Endodermal cell (in vitro differentiated cells): ENCODE measurements at regions not wholly inside any gene's neighbourhood (a gene's known extent, or its start where the extent isn't known, plus 50 kb on each side); places are given as distances from the start of the nearest gene placed in this dataset.

Experiments
- DNase-seq: peaks from one replicate; pipeline ENCODE4 v3.0.0-alpha.2; 2017
- H3K27ac ChIP-seq: 2 replicates; pipeline ENCODE4 v1.5.1; 2013; ENCODE audit warnings: mild to moderate bottlenecking, low read depth, low read length, moderate library complexity
- H3K27me3 ChIP-seq: 2 replicates; pipeline ENCODE4 v1.6.1; 2013; ENCODE audit warnings: mild to moderate bottlenecking, low read length, moderate library complexity; ENCODE audit not compliant: insufficient read depth, control insufficient read depth, poor library complexity, severe bottlenecking
- H3K36me3 ChIP-seq: 2 replicates; pipeline ENCODE4 v1.7.0; 2013; ENCODE audit warnings: mild to moderate bottlenecking, low read length, moderate library complexity; ENCODE audit not compliant: control insufficient read depth, insufficient read depth
- H3K4me1 ChIP-seq: one replicate; pipeline ENCODE4 v1.7.0; 2013; ENCODE audit warnings: low read length; ENCODE audit not compliant: control insufficient read depth, insufficient read depth
- H3K4me3 ChIP-seq: 2 replicates; pipeline ENCODE4 v1.5.1; 2013; ENCODE audit warnings: mild to moderate bottlenecking, low read length, moderate library complexity
- H3K9ac ChIP-seq: 2 replicates; pipeline ENCODE4 v1.6.1; 2013; ENCODE audit warnings: mild to moderate bottlenecking, low read length, moderate library complexity; ENCODE audit not compliant: poor library complexity, severe bottlenecking; ENCODE audit errors: extremely low read depth
- H3K9me3 ChIP-seq: 2 replicates; pipeline ENCODE4 v1.6.1; 2013; ENCODE audit warnings: mild to moderate bottlenecking, low read length, moderate library complexity; ENCODE audit not compliant: control insufficient read depth
- H3K27ac Mint-ChIP-seq: 2 replicates; pipeline ENCODE4 v1.8.0; 2020; ENCODE audit warnings: mixed read lengths
- H3K27me3 Mint-ChIP-seq: 2 replicates; pipeline ENCODE4 v1.8.0; 2021; ENCODE audit warnings: mild to moderate bottlenecking, mixed read lengths; ENCODE audit not compliant: insufficient read depth
- H3K36me3 Mint-ChIP-seq: 2 replicates; pipeline ENCODE4 v1.8.0; 2020; ENCODE audit warnings: low read depth, mixed read lengths
- H3K4me1 Mint-ChIP-seq: 2 replicates; pipeline ENCODE4 v1.8.0; 2020; ENCODE audit warnings: mixed read lengths
- H3K4me3 Mint-ChIP-seq: 2 replicates; pipeline ENCODE4 v1.8.0; 2020; ENCODE audit warnings: mild to moderate bottlenecking, moderate library complexity, mixed read lengths
- H3K9me3 Mint-ChIP-seq: 2 replicates; pipeline ENCODE4 v1.8.0; 2020; ENCODE audit warnings: mild to moderate bottlenecking, mixed read lengths
- WGBS, 2 experiments: methylation state at CpG; one replicate each; pipeline versions ENCODE4 v1.1.5 to v1.1.7; 2013; ENCODE audit warnings: missing lambda C conversion rate in 2 of 2, mixed read lengths in 1 of 2; ENCODE audit not compliant: insufficient coverage in 1 of 2, insufficient read length in 1 of 2; 5-methylcytosine and 5-hydroxymethylcytosine counted together
- TF ChIP-seq, protein P1 (sequence below): fragments of 200-600 bp; sonication (generic); conservative IDR thresholded peaks from 2 replicates; pipeline ENCODE4 v1.5.0; 2021; ENCODE audit warnings: antibody characterized with exemption, mild to moderate bottlenecking

DNA sequence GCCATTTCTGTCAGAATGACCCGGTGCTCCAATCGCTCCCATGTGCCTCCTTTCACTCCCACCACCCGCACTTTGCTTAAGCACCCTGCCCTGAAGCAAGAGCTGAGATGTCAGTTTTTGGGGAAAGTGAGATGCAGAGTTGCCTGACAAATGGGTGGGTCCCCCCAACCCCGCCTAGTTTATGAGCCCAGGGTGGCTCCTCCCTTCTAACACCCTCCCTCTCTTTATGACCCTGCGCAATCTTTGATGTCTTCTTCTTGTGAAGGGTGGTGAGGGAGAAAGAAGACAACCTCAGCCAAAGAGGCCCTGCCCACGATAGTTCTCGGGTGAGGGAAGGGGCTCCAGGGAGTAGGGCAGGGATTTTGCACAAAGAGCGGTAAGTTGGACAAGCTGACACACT, 89.5 kb upstream of the HOXC13 start:
- Mint-ChIP-seq H3K27me3 (peaks cover 38% of the 10 kb centered on the region), H3K27ac (no peak overlapping the region), H3K4me3 (no peak overlapping the region), H3K9me3 (no peaks in the 10 kb centered on the region), H3K4me1 (no peaks in the 10 kb centered on the region), H3K36me3 (no peaks in the 10 kb centered on the region)
- no peaks in the 10 kb centered on the region for H3K9me3 ChIP-seq
- no peaks in the 10 kb centered on the region for H3K36me3 ChIP-seq
- DNase-seq: no peak
- H3K4me1 ChIP-seq: no peaks in the 10 kb centered on the region
- H3K4me3 ChIP-seq: no peak overlapping the region
- H3K27me3 ChIP-seq: peaks cover 80% of the 10 kb centered on the region
- H3K9ac ChIP-seq: no peak overlapping the region
- TF ChIP-seq, protein P1, sequence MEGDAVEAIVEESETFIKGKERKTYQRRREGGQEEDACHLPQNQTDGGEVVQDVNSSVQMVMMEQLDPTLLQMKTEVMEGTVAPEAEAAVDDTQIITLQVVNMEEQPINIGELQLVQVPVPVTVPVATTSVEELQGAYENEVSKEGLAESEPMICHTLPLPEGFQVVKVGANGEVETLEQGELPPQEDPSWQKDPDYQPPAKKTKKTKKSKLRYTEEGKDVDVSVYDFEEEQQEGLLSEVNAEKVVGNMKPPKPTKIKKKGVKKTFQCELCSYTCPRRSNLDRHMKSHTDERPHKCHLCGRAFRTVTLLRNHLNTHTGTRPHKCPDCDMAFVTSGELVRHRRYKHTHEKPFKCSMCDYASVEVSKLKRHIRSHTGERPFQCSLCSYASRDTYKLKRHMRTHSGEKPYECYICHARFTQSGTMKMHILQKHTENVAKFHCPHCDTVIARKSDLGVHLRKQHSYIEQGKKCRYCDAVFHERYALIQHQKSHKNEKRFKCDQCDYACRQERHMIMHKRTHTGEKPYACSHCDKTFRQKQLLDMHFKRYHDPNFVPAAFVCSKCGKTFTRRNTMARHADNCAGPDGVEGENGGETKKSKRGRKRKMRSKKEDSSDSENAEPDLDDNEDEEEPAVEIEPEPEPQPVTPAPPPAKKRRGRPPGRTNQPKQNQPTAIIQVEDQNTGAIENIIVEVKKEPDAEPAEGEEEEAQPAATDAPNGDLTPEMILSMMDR: no peak
- H3K27ac ChIP-seq: no peak overlapping the region
- WGBS, 2 experiments: 74 to 88% methylated on average over 6 to 8 of the region's 8 CpGs

DNA sequence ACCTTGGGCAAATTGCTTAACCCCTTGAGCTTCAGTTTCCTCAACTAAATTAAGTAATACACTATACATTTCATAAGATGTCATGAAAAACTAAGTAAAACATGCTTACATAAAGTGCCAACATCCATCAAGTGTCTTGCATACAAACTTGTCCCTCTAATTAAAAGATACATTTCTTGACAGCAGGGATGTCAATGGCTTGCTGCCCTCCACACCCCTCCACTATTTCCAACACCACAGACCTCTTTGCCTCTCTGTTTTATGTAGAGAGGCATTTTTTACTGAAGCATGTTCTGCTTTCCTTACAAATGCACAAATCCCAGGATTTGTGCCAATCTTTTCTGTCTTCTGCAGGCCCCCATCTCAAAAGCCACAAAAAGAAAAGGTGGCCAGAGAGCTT, 89.0 kb upstream of the HOXC13 start:
- H3K36me3 ChIP-seq: no peaks in the 10 kb centered on the region
- H3K36me3 Mint-ChIP-seq: no peaks in the 10 kb centered on the region
- peaks cover 78% of the 10 kb centered on the region for H3K27me3 ChIP-seq
- H3K4me3 ChIP-seq: no peak overlapping the region
- H3K27ac Mint-ChIP-seq: no peak overlapping the region
- no peaks in the 10 kb centered on the region for H3K9me3 Mint-ChIP-seq
- H3K4me1 ChIP-seq: no peaks in the 10 kb centered on the region
- TF ChIP-seq, protein P1: no peak
- peaks cover 33% of the 10 kb centered on the region for H3K27me3 Mint-ChIP-seq
- no peaks in the 10 kb centered on the region for H3K9me3 ChIP-seq
- H3K27ac ChIP-seq: no peak overlapping the region
- no peaks in the 10 kb centered on the region for H3K4me1 Mint-ChIP-seq
- no peak overlapping the region for H3K9ac ChIP-seq
- no peak for DNase-seq
- no peak overlapping the region for H3K4me3 Mint-ChIP-seq

DNA sequence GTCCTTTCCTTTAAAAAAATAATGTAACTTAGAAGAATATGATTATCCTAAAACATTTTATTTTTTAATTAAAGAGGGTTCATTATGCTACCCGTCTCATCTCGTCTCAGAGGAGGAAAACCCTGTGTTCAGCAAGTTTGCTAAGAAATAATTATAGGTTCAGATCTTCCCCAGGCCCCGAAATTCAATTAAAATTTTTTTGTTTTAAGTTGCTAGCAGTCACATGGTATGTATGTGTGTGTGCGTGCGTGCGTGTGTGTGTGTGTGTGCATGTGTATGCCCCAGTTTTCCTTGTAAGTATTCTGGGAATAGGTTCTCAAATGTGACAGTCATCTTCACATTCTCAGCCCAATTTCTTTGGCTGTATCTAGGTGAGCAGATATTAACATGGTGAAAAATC, 86.6 kb upstream of the HOXC13 start:
- Histone ChIP-seq H3K4me3 (no peak overlapping the region), H3K27me3 (peaks cover 78% of the 10 kb centered on the region), H3K36me3 (no peaks in the 10 kb centered on the region), H3K4me1 (no peaks in the 10 kb centered on the region), H3K9me3 (no peaks in the 10 kb centered on the region), H3K9ac (no peak overlapping the region), H3K27ac (no peak overlapping the region)
- peaks cover 33% of the 10 kb centered on the region for H3K27me3 Mint-ChIP-seq
- no peak overlapping the region for H3K4me3 Mint-ChIP-seq
- TF ChIP-seq, protein P1: no peak
- H3K36me3 Mint-ChIP-seq: no peaks in the 10 kb centered on the region
- no peaks in the 10 kb centered on the region for H3K9me3 Mint-ChIP-seq
- WGBS, 2 experiments: 80 to 84% methylated on average over 1 to 6 of the region's 6 CpGs
- H3K27ac Mint-ChIP-seq: no peak overlapping the region
- no peaks in the 10 kb centered on the region for H3K4me1 Mint-ChIP-seq
- DNase-seq: no peak
